Neuronal stem cell (in vitro differentiated cells): ENCODE measurements at regions not wholly inside any gene's neighbourhood (a gene's known extent, or its start where the extent isn't known, plus 50 kb on each side); places are given as distances from the start of the nearest gene placed in this dataset.

Source experiments
- DNase-seq: peaks from one replicate; pipeline ENCODE4 v3.0.0-alpha.2; 2013; ENCODE audit warnings: low spot score
- H2AFZ ChIP-seq: one replicate; pipeline ENCODE4 v1.6.1; 2013; ENCODE audit warnings: mild to moderate bottlenecking, low read length, inconsistent platforms
- H2AK5ac ChIP-seq: 2 replicates; pipeline ENCODE4 v1.6.1; 2013; ENCODE audit warnings: low read depth, mild to moderate bottlenecking, inconsistent platforms, low read length, moderate library complexity, mixed read lengths
- H2BK120ac ChIP-seq: 2 replicates; pipeline ENCODE4 v1.6.1; 2013; ENCODE audit warnings: low read depth, mild to moderate bottlenecking, inconsistent platforms, low read length, moderate library complexity, mixed read lengths
- H2BK12ac ChIP-seq: one replicate; pipeline ENCODE4 v1.6.1; 2013; ENCODE audit warnings: low read length, inconsistent platforms
- H2BK15ac ChIP-seq: 2 replicates; pipeline ENCODE4 v1.6.1; 2013; ENCODE audit warnings: mild to moderate bottlenecking, low read length, inconsistent platforms, mixed read lengths
- H2BK5ac ChIP-seq: one replicate; pipeline ENCODE4 v1.6.1; 2013; ENCODE audit warnings: inconsistent platforms, mild to moderate bottlenecking, low read length, moderate library complexity
- H3K14ac ChIP-seq: one replicate; pipeline ENCODE4 v1.6.1; 2013; ENCODE audit warnings: low read length, inconsistent platforms
- H3K18ac ChIP-seq: 2 replicates; pipeline ENCODE4 v1.6.1; 2013; ENCODE audit warnings: low read length, inconsistent platforms
- H3K23ac ChIP-seq: 2 replicates; pipeline ENCODE4 v1.6.1; 2013; ENCODE audit warnings: low read depth, mild to moderate bottlenecking, mixed read lengths, low read length, inconsistent platforms; ENCODE audit not compliant: poor library complexity
- H3K27ac ChIP-seq: replicated peaks from 3 replicates; pipeline ENCODE4 v1.5.1; 2013; ENCODE audit warnings: low read length, inconsistent platforms
- H3K27me3 ChIP-seq, 3 experiments: 2 replicates each; pipeline ENCODE4 v1.6.1; 2013; ENCODE audit warnings: low read length in 3 of 3, mild to moderate bottlenecking in 2 of 3, inconsistent platforms in 1 of 3, low read depth in 1 of 3, mixed read lengths in 1 of 3, moderate library complexity in 1 of 3; ENCODE audit not compliant: control insufficient read depth in 3 of 3, insufficient read depth in 3 of 3
- H3K36me3 ChIP-seq, 2 donors: replicated peaks in 1 of 2; 2 replicates each; pipeline ENCODE4 v1.6.1; 2013; ENCODE audit warnings: low read length in 2 of 2; ENCODE audit not compliant: control insufficient read depth in 2 of 2, insufficient read depth in 2 of 2
- H3K4ac ChIP-seq: 2 replicates; pipeline ENCODE4 v1.6.1; 2013; ENCODE audit warnings: inconsistent platforms, mild to moderate bottlenecking, low read length, moderate library complexity
- H3K4me1 ChIP-seq, 2 donors: 1 replicate in 1 of 2; 2 replicates in 1 of 2; pipeline ENCODE4 v1.6.1; 2013; ENCODE audit warnings: low read length in 2 of 2, low read depth in 1 of 2; ENCODE audit not compliant: control insufficient read depth in 2 of 2, insufficient read depth in 1 of 2
- H3K4me2 ChIP-seq: one replicate; pipeline ENCODE4 v1.6.1; 2013; ENCODE audit warnings: mild to moderate bottlenecking, low read length, inconsistent platforms; ENCODE audit not compliant: insufficient read depth, poor library complexity, severe bottlenecking
- H3K4me3 ChIP-seq, 2 donors: 2 replicates each; pipeline ENCODE4 v1.5.1; 2013; ENCODE audit warnings: low read length in 2 of 2, mild to moderate bottlenecking in 2 of 2, inconsistent platforms in 1 of 2, moderate library complexity in 1 of 2
- H3K79me1 ChIP-seq: one replicate; pipeline ENCODE4 v1.6.1; 2013; ENCODE audit warnings: low read depth, mild to moderate bottlenecking, inconsistent platforms, low read length, moderate library complexity
- H3K9ac ChIP-seq: one replicate; pipeline ENCODE4 v1.6.1; 2013; ENCODE audit warnings: mild to moderate bottlenecking, low read depth, low read length, inconsistent platforms; ENCODE audit not compliant: poor library complexity
- H3K9me3 ChIP-seq, 2 donors: replicated peaks in 1 of 2; 2 replicates each; pipeline versions ENCODE3 to v1.6.1; 2013; ENCODE audit warnings: low read length in 2 of 2, mild to moderate bottlenecking in 2 of 2, inconsistent platforms in 1 of 2, low read depth in 1 of 2, mixed read lengths in 1 of 2, moderate library complexity in 1 of 2; ENCODE audit not compliant: control insufficient read depth in 2 of 2, insufficient read depth in 1 of 2
- H4K8ac ChIP-seq: one replicate; pipeline ENCODE4 v1.6.1; 2013; ENCODE audit warnings: low read depth, mild to moderate bottlenecking, inconsistent platforms, low read length, moderate library complexity
- H4K91ac ChIP-seq: one replicate; pipeline ENCODE4 v1.6.1; 2013; ENCODE audit warnings: low read length, low read depth, mild to moderate bottlenecking, inconsistent platforms; ENCODE audit not compliant: poor library complexity
- WGBS, 2 donors: extraction: QIAGEN DNeasy Blood & Tissue Kit; methylation state at CpG; one replicate each; pipeline ENCODE4 v1.1.7; 2013; ENCODE audit warnings: missing lambda C conversion rate in 2 of 2, mixed read lengths in 1 of 2; ENCODE audit not compliant: insufficient read length in 2 of 2, insufficient replicate concordance in 1 of 2; ENCODE audit errors: extremely low coverage in 2 of 2; 5-methylcytosine and 5-hydroxymethylcytosine counted together

GRCh38 chr14:30227436-30227835, 299.8 kb upstream of the PRKD1 start:
- H3K9ac ChIP-seq, result no peak overlapping the region
- H3K4me2 ChIP-seq, result no peak overlapping the region
- H3K36me3 ChIP-seq, result no peaks in the 10 kb centered on the region
- no peak overlapping the region for H4K91ac ChIP-seq
- no peak overlapping the region for H2AK5ac ChIP-seq
- no peak overlapping the region for H3K23ac ChIP-seq
- H2BK15ac ChIP-seq, result no peak overlapping the region
- no peak overlapping the region for H3K14ac ChIP-seq
- H3K9me3 ChIP-seq, result no peaks in the 10 kb centered on the region
- no peaks in the 10 kb centered on the region for H3K27me3 ChIP-seq
- H2AFZ ChIP-seq, result no peak overlapping the region
- H3K4ac ChIP-seq, result no peak overlapping the region
- no CpG with 5 or more reads among the region's 3 CpGs for WGBS, 2 donors
- H4K8ac ChIP-seq, result no peak overlapping the region
- no peak overlapping the region for H2BK5ac ChIP-seq
- no peak overlapping the region for H3K18ac ChIP-seq
- no peak overlapping the region for H3K4me3 ChIP-seq
- no peak for DNase-seq
- H3K79me1 ChIP-seq, result no peaks in the 10 kb centered on the region
- H3K27ac ChIP-seq, result no peak overlapping the region
- no peak overlapping the region for H2BK12ac ChIP-seq
- H3K4me1 ChIP-seq, result no peaks in the 10 kb centered on the region
- H2BK120ac ChIP-seq, result no peak overlapping the region

GRCh38 chr14:30227876-30228275, 300.2 kb upstream of the PRKD1 start:
- Histone ChIP-seq H3K79me1 (no peaks in the 10 kb centered on the region), H2BK12ac (no peak overlapping the region), H3K14ac (no peak overlapping the region), H3K4me3 (no peak overlapping the region), H2BK120ac (no peak overlapping the region), H3K4me2 (no peak overlapping the region), H2AFZ (no peak overlapping the region), H3K23ac (no peak overlapping the region), H3K4me1 (no peaks in the 10 kb centered on the region), H2AK5ac (no peak overlapping the region), H4K8ac (no peak overlapping the region), H3K18ac (no peak overlapping the region), H2BK5ac (no peak overlapping the region), H3K27ac (no peak overlapping the region), H3K27me3 (no peaks in the 10 kb centered on the region), H2BK15ac (no peak overlapping the region), H3K9me3 (no peaks in the 10 kb centered on the region), H3K36me3 (no peaks in the 10 kb centered on the region), H3K9ac (no peak overlapping the region), H4K91ac (no peak overlapping the region), H3K4ac (no peak overlapping the region)
- DNase-seq, result no peak
- WGBS, 2 donors, result no CpG with 5 or more reads among the region's 2 CpGs

- no peak overlapping the region for H4K91ac ChIP-seq
- no peaks in the 10 kb centered on the region for H3K36me3 ChIP-seq
- H3K4me3 ChIP-seq, result no peak overlapping the region
- no peak overlapping the region for H2BK12ac ChIP-seq
- H2AK5ac ChIP-seq, result no peak overlapping the region
- H2BK5ac ChIP-seq, result no peak overlapping the region
- H3K27ac ChIP-seq, result no peak overlapping the region
- H3K9me3 ChIP-seq, result no peaks in the 10 kb centered on the region
- H3K27me3 ChIP-seq, result no peaks in the 10 kb centered on the region
- H3K18ac ChIP-seq, result no peak overlapping the region
- DNase-seq, result no peak
- H3K23ac ChIP-seq, result no peak overlapping the region
- WGBS, 2 donors, result no CpG with 5 or more reads among the region's 3 CpGs
- H4K8ac ChIP-seq, result no peak overlapping the region
- no peak overlapping the region for H3K4ac ChIP-seq
- no peak overlapping the region for H2BK15ac ChIP-seq
- H2AFZ ChIP-seq, result no peak overlapping the region
- no peak overlapping the region for H2BK120ac ChIP-seq
- no peak overlapping the region for H3K14ac ChIP-seq
- no peak overlapping the region for H3K9ac ChIP-seq
- no peak overlapping the region for H3K4me2 ChIP-seq
- H3K4me1 ChIP-seq, result no peaks in the 10 kb centered on the region
- no peaks in the 10 kb centered on the region for H3K79me1 ChIP-seq
Observed at GRCh38 chr14:30230719-30231118, 303.1 kb upstream of the PRKD1 start.

- no peak overlapping the region for H3K4ac ChIP-seq
- no peak overlapping the region for H3K23ac ChIP-seq
- H3K9me3 ChIP-seq, result no peaks in the 10 kb centered on the region
- H2AK5ac ChIP-seq, result no peak overlapping the region
- H3K4me1 ChIP-seq, result peaks cover 0 to 3% of the 10 kb centered on the region in 2 donors
- H3K9ac ChIP-seq, result no peak overlapping the region
- H2AFZ ChIP-seq, result no peak overlapping the region
- no peaks in the 10 kb centered on the region for H3K27me3 ChIP-seq
- no peak overlapping the region for H2BK5ac ChIP-seq
- no CpG with 5 or more reads among the region's 1 CpG for WGBS, 2 donors
- no peak overlapping the region for H3K18ac ChIP-seq
- no peak overlapping the region for H3K4me3 ChIP-seq
- DNase-seq, result no peak
- no peak overlapping the region for H3K14ac ChIP-seq
- H2BK15ac ChIP-seq, result no peak overlapping the region
- no peak overlapping the region for H2BK12ac ChIP-seq
- H3K79me1 ChIP-seq, result no peaks in the 10 kb centered on the region
- no peaks in the 10 kb centered on the region for H3K36me3 ChIP-seq
- no peak overlapping the region for H4K8ac ChIP-seq
- no peak overlapping the region for H3K27ac ChIP-seq
- no peak overlapping the region for H4K91ac ChIP-seq
- no peak overlapping the region for H2BK120ac ChIP-seq
- no peak overlapping the region for H3K4me2 ChIP-seq
Observed at GRCh38 chr14:30234966-30235365, 307.3 kb upstream of the PRKD1 start.
